HepG2 (cell line): ENCODE measurements at regions not wholly inside any gene's neighbourhood (a gene's known extent, or its start where the extent isn't known, plus 50 kb on each side); places are given as distances from the start of the nearest gene placed in this dataset.

Experiments
- ATAC-seq: fragments of 200-7000 bp; cut with Tn5 transposase; 3 replicates; pipeline ENCODE4 v1.9.1; 2020; ENCODE audit warnings: mild to moderate bottlenecking, moderate library complexity
- BruUV-seq: library from RNA; stranded (reverse); fragments of 400-500 nt; replicated peaks from 2 replicates; lab custom pipeline; 2021; lab: Mats Ljungman, UMichigan
- CTCF ChIA-PET: fragments of 300-600 bp; formaldehyde crosslinking; extraction: SDS; loops from one replicate; lab custom pipeline; 2021; ENCODE audit warnings: low total read pairs, inconsistent platforms, low intra/inter-chr PET ratio; lab: Yijun Ruan, JAX
- POLR2A ChIA-PET: fragments of 350-600 bp; sonication (Branson Sonifier 250); formaldehyde crosslinking; loops from one replicate; lab custom pipeline; 2020; ENCODE audit warnings: antibody characterized with exemption, inconsistent platforms; lab: Yijun Ruan, JAX
- DNase-seq: peaks from one replicate; pipeline ENCODE4 v3.0.0-alpha.2; 2015; ENCODE audit warnings: low spot score
- FAIRE-seq: peaks from 3 replicates; lab custom pipeline; 2011; peaks lifted over from hg19 to GRCh38; lab: Jason Lieb, UNC
- H2AFZ ChIP-seq: one replicate; pipeline ENCODE4 v1.6.1; 2011; ENCODE audit warnings: low read length, inconsistent platforms
- H3K27ac ChIP-seq: fragments of 300-600 bp; 3 replicates; pipeline ENCODE4 v1.8.0; 2011; ENCODE audit warnings: mixed run types, mild to moderate bottlenecking, mixed read lengths, low read length, inconsistent platforms; ENCODE audit not compliant: insufficient read depth; ENCODE audit errors: extremely low read length
- H3K27me3 ChIP-seq, 2 experiments: fragments of 200-600 bp in 1 of 2; 2 replicates in 1 of 2; 3 replicates in 1 of 2; pipeline versions ENCODE4 v1.6.0 to v1.8.0; 2011; ENCODE audit warnings: low read length in 2 of 2, mild to moderate bottlenecking in 2 of 2, moderate library complexity in 2 of 2, inconsistent platforms in 1 of 2; ENCODE audit not compliant: insufficient read depth in 2 of 2, control insufficient read depth in 1 of 2
- H3K36me3 ChIP-seq, 2 experiments: fragments of 200-600 bp in 1 of 2; replicated peaks in 1 of 2; 2 replicates in 1 of 2; 3 replicates in 1 of 2; pipeline versions ENCODE4 v1.5.1 to v1.8.0; 2011; ENCODE audit warnings: low read length in 2 of 2, inconsistent platforms in 1 of 2; ENCODE audit not compliant: insufficient read depth in 2 of 2, control insufficient read depth in 1 of 2
- H3K4me1 ChIP-seq: 2 replicates; pipeline ENCODE4 v1.5.1; 2012; ENCODE audit warnings: low read length, inconsistent platforms; ENCODE audit not compliant: insufficient read depth
- H3K4me2 ChIP-seq: 2 replicates; pipeline ENCODE4 v1.6.0; 2011; ENCODE audit warnings: low read depth, low read length, inconsistent platforms
- H3K4me3 ChIP-seq, 3 experiments: fragments of 200-600 bp in 1 of 3; sonication (generic), shearing (Covaris generic) in 1 of 3; replicated peaks in 1 of 3; 2 replicates each; pipeline ENCODE4 v1.5.1; 2011 to 2016; ENCODE audit warnings: low read length in 3 of 3, inconsistent platforms in 2 of 3, low read depth in 2 of 3, mild to moderate bottlenecking in 2 of 3, control low read depth in 1 of 3, mixed read lengths in 1 of 3; ENCODE audit not compliant: insufficient read depth in 1 of 3
- H3K79me2 ChIP-seq: one replicate; pipeline ENCODE4 v1.6.1; 2011; ENCODE audit warnings: low read length, inconsistent platforms; ENCODE audit not compliant: insufficient read depth
- H3K9ac ChIP-seq: 2 replicates; pipeline ENCODE4 v1.6.0; 2011; ENCODE audit warnings: mild to moderate bottlenecking, low read depth, low read length, inconsistent platforms; ENCODE audit not compliant: insufficient read depth
- H3K9me3 ChIP-seq: 2 replicates; pipeline ENCODE4 v1.5.1; 2012; ENCODE audit warnings: mild to moderate bottlenecking, low read length
- H4K20me1 ChIP-seq: 2 replicates; pipeline ENCODE4 v1.6.0; 2011; ENCODE audit warnings: inconsistent platforms, mild to moderate bottlenecking, low read length, moderate library complexity; ENCODE audit not compliant: insufficient read depth
- ADNP ChIP-seq: sonication (generic); formaldehyde crosslinking; IDR thresholded peaks from 2 replicates; pipeline ENCODE4 v1.4.0; 2020; ENCODE audit warnings: missing genetic modification reagents
- HNRNPH1 ChIP-seq: fragments of 200-400 bp; formaldehyde crosslinking; optimal IDR thresholded peaks from 2 replicates; pipeline ENCODE3; 2017; ENCODE audit warnings: mild to moderate bottlenecking, low read depth, low read length
- MZF1 ChIP-seq: sonication (generic); formaldehyde crosslinking; IDR thresholded peaks from 2 replicates; pipeline ENCODE4 v1.8.1; 2023; ENCODE audit warnings: mild to moderate bottlenecking, missing genetic modification reagents, borderline replicate concordance
- NCOA1 ChIP-seq: sonication (generic); formaldehyde crosslinking; IDR thresholded peaks from 2 replicates; pipeline ENCODE4 v1.9.0; 2021; ENCODE audit warnings: missing genetic modification reagents
- PHF5A ChIP-seq: IDR thresholded peaks from one replicate; pipeline ENCODE4 v1.6.1; 2018; ENCODE audit warnings: low read depth, missing genetic modification reagents; ENCODE audit not compliant: unreplicated experiment
- POLR2G ChIP-seq: fragments of 200-400 bp; formaldehyde crosslinking; IDR thresholded peaks from 2 replicates; pipeline ENCODE4 v1.6.1; 2018; ENCODE audit warnings: mild to moderate bottlenecking, low read depth, low read length, moderate library complexity
- THYN1 ChIP-seq: sonication (generic); formaldehyde crosslinking; IDR thresholded peaks from 2 replicates; pipeline ENCODE4 v1.8.1; 2023; ENCODE audit warnings: low read depth, mild to moderate bottlenecking, moderate library complexity, missing genetic modification reagents, borderline replicate concordance
- YEATS2 ChIP-seq: sonication (generic); formaldehyde crosslinking; IDR thresholded peaks from 2 replicates; pipeline ENCODE4 v1.4.0; 2020; ENCODE audit warnings: missing genetic modification reagents, borderline replicate concordance
- ZKSCAN5 ChIP-seq: sonication (generic); formaldehyde crosslinking; IDR thresholded peaks from 2 replicates; pipeline ENCODE4 v1.5.1; 2020; ENCODE audit warnings: mild to moderate bottlenecking, missing genetic modification reagents
- ZKSCAN8 ChIP-seq: IDR thresholded peaks from 2 replicates; pipeline ENCODE4 v1.6.1; 2016; ENCODE audit warnings: borderline replicate concordance, missing genetic modification reagents, missing compliant biosample characterization
- ZNF205 ChIP-seq: IDR thresholded peaks from 2 replicates; pipeline ENCODE4 v1.6.1; 2018; ENCODE audit warnings: missing biosample characterization, missing genetic modification reagents
- ZNF256 ChIP-seq: sonication (generic); formaldehyde crosslinking; conservative IDR thresholded peaks from 2 replicates; pipeline ENCODE4 v1.4.0; 2020; ENCODE audit warnings: missing genetic modification reagents
- ZNF260 ChIP-seq: sonication (generic); formaldehyde crosslinking; IDR thresholded peaks from 2 replicates; pipeline ENCODE4 v1.4.0; 2020; ENCODE audit warnings: missing genetic modification reagents, low read depth, mild to moderate bottlenecking, borderline replicate concordance
- ZNF333 ChIP-seq: sonication (generic); formaldehyde crosslinking; IDR thresholded peaks from 2 replicates; pipeline ENCODE4 v1.4.0; 2020; ENCODE audit warnings: mild to moderate bottlenecking, missing genetic modification reagents, borderline replicate concordance
- ZNF460 ChIP-seq: sonication (generic); formaldehyde crosslinking; IDR thresholded peaks from 2 replicates; pipeline ENCODE4 v1.5.1; 2020; ENCODE audit warnings: missing genetic modification reagents, mild to moderate bottlenecking, borderline replicate concordance
- ZNF607 ChIP-seq: sonication (generic); formaldehyde crosslinking; IDR thresholded peaks from 2 replicates; pipeline ENCODE4 v1.5.1; 2020; ENCODE audit warnings: missing genetic modification reagents, mild to moderate bottlenecking, borderline replicate concordance
- ZNF83 ChIP-seq: sonication (generic); formaldehyde crosslinking; IDR thresholded peaks from 2 replicates; pipeline ENCODE4 v1.4.0; 2020; ENCODE audit warnings: missing genetic modification reagents, mild to moderate bottlenecking, borderline replicate concordance
- in situ Hi-C: cut with HindIII; loops from 2 replicates; pipeline ENCODE4 v1.10.0; 2017; ENCODE audit warnings: low pct_unique_long_range_greater_than_20kb; ENCODE audit not compliant: extremely low pct_ligation_motif_present
- intact Hi-C: fragments of 100-400 bp; cut with micrococcal nuclease; formaldehyde crosslinking; loops from one replicate; pipeline ENCODE4 v1.10.0; 2022; ENCODE audit not compliant: unreplicated experiment
- TF ChIP-seq, protein P1 (sequence below): sonication (generic); formaldehyde crosslinking; IDR thresholded peaks from 2 replicates; pipeline ENCODE4 v1.8.0; 2022; ENCODE audit warnings: missing genetic modification reagents, mild to moderate bottlenecking, moderate library complexity, borderline replicate concordance
- TF ChIP-seq, protein P2 (sequence below): sonication (generic); formaldehyde crosslinking; conservative IDR thresholded peaks from 2 replicates; pipeline ENCODE4 v1.8.0; 2022; ENCODE audit warnings: mild to moderate bottlenecking, moderate library complexity, missing genetic modification reagents

DNA sequence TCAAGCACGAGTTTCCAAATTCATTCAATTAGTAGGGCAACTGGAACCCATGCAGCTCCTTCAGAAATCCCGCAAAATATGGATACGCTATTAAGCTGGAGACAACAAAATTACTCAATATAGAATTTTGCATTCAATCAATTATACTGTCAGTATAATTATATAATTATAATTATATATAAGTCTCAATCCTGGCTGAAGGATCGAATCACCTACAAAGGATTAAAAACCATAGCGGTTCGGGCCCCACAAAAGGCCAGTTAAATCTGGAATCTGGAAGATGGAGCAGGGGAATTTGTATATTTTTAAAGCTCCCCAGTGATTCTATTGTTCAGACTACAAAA is 55.7 kb downstream of the FHIP2A start (continued):
- no peak for TF ChIP-seq ZKSCAN8
- TF ChIP-seq HNRNPH1 = no peak
- no peak for TF ChIP-seq ZNF205 (CRISPR knock-in tag)
- TF ChIP-seq MZF1 (CRISPR knock-in tag) = no peak
- no peak for TF ChIP-seq ZKSCAN5 (CRISPR knock-in tag)
- no peak for TF ChIP-seq ZNF460
- TF ChIP-seq ZNF260 (CRISPR knock-in tag) = no peak
- no peak for TF ChIP-seq ADNP

DNA sequence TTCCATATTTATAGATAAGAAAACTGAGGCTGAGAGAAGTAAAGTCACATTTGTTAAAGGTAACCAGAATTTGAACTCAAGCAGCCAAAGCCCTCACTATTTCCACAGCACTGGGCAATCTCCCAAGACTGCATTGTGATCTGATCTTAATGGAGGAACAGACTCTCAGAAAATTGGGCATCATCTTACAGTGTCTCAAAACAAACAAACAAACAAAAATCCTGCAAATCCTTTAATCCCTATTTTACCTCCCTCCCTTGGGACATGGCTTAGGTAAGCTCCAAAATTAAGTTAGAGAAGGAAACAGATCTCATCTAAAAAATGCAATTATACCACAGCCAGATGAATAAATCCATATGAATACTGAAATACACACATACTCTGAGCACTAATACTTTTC is 57.5 kb downstream of the FHIP2A start:
- Histone ChIP-seq H3K4me3 (no peak overlapping the region), H3K79me2 (no peaks in the 10 kb centered on the region), H4K20me1 (no peaks in the 10 kb centered on the region), H3K36me3 (no peaks in the 10 kb centered on the region), H3K4me1 (peaks cover 23% of the 10 kb centered on the region), H3K4me2 (0 out of 2 replicates have a peak overlapping the region, but pooled peaks have one; percentile 21), H2AFZ (no peak overlapping the region), H3K27ac (no peak overlapping the region), H3K9me3 (no peaks in the 10 kb centered on the region), H3K9ac (no peak overlapping the region), H3K27me3 (peaks cover 0 to 4% of the 10 kb centered on the region in 2 experiments; a peak in 1 of 5 replicates)
- FAIRE-seq (no peak), DNase-seq (no peak), ATAC-seq (no peak)
- CTCF ChIA-PET = no interaction called here
- in situ Hi-C loops = no loop called here
- POLR2A ChIA-PET = no interaction called here
- no TSS peak for BruUV-seq
- intact Hi-C loops = loop anchor here (5.0 to 10.0 kb wide), 2 partner anchors 57 to 476 kb away; partner anchors contain the start of gene FHIP2A
- TF ChIP-seq, protein P1, sequence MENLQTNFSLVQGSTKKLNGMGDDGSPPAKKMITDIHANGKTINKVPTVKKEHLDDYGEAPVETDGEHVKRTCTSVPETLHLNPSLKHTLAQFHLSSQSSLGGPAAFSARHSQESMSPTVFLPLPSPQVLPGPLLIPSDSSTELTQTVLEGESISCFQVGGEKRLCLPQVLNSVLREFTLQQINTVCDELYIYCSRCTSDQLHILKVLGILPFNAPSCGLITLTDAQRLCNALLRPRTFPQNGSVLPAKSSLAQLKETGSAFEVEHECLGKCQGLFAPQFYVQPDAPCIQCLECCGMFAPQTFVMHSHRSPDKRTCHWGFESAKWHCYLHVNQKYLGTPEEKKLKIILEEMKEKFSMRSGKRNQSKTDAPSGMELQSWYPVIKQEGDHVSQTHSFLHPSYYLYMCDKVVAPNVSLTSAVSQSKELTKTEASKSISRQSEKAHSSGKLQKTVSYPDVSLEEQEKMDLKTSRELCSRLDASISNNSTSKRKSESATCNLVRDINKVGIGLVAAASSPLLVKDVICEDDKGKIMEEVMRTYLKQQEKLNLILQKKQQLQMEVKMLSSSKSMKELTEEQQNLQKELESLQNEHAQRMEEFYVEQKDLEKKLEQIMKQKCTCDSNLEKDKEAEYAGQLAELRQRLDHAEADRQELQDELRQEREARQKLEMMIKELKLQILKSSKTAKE (CRISPR knock-in tag) = no peak
- TF ChIP-seq PHF5A (no peak), YEATS2 (CRISPR knock-in tag) (no peak), ZNF607 (no peak), THYN1 (CRISPR knock-in tag) (no peak), ZNF83 (CRISPR knock-in tag) (no peak), POLR2G (no peak), NCOA1 (CRISPR knock-in tag) (no peak), ZNF333 (no peak), ZNF256 (CRISPR knock-in tag) (no peak), ZNF460 (no peak)
- TF ChIP-seq, protein P2, sequence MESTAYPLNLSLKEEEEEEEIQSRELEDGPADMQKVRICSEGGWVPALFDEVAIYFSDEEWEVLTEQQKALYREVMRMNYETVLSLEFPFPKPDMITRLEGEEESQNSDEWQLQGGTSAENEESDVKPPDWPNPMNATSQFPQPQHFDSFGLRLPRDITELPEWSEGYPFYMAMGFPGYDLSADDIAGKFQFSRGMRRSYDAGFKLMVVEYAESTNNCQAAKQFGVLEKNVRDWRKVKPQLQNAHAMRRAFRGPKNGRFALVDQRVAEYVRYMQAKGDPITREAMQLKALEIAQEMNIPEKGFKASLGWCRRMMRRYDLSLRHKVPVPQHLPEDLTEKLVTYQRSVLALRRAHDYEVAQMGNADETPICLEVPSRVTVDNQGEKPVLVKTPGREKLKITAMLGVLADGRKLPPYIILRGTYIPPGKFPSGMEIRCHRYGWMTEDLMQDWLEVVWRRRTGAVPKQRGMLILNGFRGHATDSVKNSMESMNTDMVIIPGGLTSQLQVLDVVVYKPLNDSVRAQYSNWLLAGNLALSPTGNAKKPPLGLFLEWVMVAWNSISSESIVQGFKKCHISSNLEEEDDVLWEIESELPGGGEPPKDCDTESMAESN (CRISPR knock-in tag) = no peak
